Neural crest cell (in vitro differentiated cells): ENCODE measurements at regions not wholly inside any gene's neighbourhood (a gene's known extent, or its start where the extent isn't known, plus 50 kb on each side); places are given as distances from the start of the nearest gene placed in this dataset.

Experiments used
- DNase-seq: peaks from one replicate; pipeline ENCODE4 v3.0.0; 2021; ENCODE audit warnings: low read depth, mixed read lengths, low spot score
- H3K27ac Mint-ChIP-seq: one replicate; pipeline ENCODE4 v1.8.0; 2021; ENCODE audit warnings: mild to moderate bottlenecking, mixed read lengths; ENCODE audit not compliant: unreplicated experiment
- H3K27me3 Mint-ChIP-seq: 2 replicates; pipeline ENCODE4 v1.8.0; 2021; ENCODE audit warnings: low read depth, mild to moderate bottlenecking, mixed read lengths
- H3K36me3 Mint-ChIP-seq: 2 replicates; pipeline ENCODE4 v1.8.0; 2021; ENCODE audit warnings: low read depth, mild to moderate bottlenecking, mixed read lengths
- H3K4me1 Mint-ChIP-seq: 2 replicates; pipeline ENCODE4 v1.8.0; 2021; ENCODE audit warnings: mixed read lengths
- H3K4me3 Mint-ChIP-seq: one replicate; pipeline ENCODE4 v1.8.0; 2021; ENCODE audit warnings: mild to moderate bottlenecking, mixed read lengths
- H3K9me3 Mint-ChIP-seq: 2 replicates; pipeline ENCODE4 v1.8.0; 2021; ENCODE audit warnings: mixed read lengths
- TF ChIP-seq, protein P1 (sequence below): fragments of 200-600 bp; sonication (generic); conservative IDR thresholded peaks from 2 replicates; pipeline ENCODE4 v1.5.0; 2021; ENCODE audit warnings: antibody characterized with exemption, mild to moderate bottlenecking

DNA sequence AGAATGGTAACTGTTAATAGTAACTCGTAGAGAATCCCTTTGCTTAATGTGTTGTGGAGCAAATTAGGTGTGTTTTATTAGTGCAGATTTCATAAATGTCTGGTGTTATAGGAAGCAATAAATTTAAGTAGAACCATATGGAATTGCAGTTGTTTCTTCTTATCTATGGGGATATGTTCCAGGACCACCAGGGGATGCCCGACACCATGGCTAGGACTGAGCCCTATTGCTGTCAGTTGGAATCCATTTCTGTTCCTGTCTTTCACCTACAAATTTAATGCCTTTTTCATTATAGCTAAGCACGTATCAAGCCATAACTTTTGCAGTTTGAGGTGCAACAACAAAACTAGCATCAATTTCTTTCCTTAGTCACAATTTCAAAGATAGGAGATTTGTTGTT is 72.5 kb downstream of the DDIT4L start:
- TF ChIP-seq, protein P1, sequence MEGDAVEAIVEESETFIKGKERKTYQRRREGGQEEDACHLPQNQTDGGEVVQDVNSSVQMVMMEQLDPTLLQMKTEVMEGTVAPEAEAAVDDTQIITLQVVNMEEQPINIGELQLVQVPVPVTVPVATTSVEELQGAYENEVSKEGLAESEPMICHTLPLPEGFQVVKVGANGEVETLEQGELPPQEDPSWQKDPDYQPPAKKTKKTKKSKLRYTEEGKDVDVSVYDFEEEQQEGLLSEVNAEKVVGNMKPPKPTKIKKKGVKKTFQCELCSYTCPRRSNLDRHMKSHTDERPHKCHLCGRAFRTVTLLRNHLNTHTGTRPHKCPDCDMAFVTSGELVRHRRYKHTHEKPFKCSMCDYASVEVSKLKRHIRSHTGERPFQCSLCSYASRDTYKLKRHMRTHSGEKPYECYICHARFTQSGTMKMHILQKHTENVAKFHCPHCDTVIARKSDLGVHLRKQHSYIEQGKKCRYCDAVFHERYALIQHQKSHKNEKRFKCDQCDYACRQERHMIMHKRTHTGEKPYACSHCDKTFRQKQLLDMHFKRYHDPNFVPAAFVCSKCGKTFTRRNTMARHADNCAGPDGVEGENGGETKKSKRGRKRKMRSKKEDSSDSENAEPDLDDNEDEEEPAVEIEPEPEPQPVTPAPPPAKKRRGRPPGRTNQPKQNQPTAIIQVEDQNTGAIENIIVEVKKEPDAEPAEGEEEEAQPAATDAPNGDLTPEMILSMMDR: no peak
- Mint-ChIP-seq H3K4me3 (no peak overlapping the region), H3K36me3 (no peaks in the 10 kb centered on the region), H3K27ac (no peak overlapping the region), H3K27me3 (no peaks in the 10 kb centered on the region), H3K9me3 (peaks cover 4% of the 10 kb centered on the region), H3K4me1 (peaks cover 10% of the 10 kb centered on the region)
- DNase-seq: no peak

GRCh38 chr4:100114909-100115308 is 75.4 kb downstream of the DDIT4L start:
- H3K9me3 Mint-ChIP-seq: peaks cover under 1% of the 10 kb centered on the region
- no peak for DNase-seq
- H3K4me1 Mint-ChIP-seq: peaks cover 10% of the 10 kb centered on the region
- no peak overlapping the region for H3K4me3 Mint-ChIP-seq
- peak overlapping the region; percentile 55 for H3K27ac Mint-ChIP-seq
- no peaks in the 10 kb centered on the region for H3K36me3 Mint-ChIP-seq
- no peaks in the 10 kb centered on the region for H3K27me3 Mint-ChIP-seq
- TF ChIP-seq, protein P1: no peak

- TF ChIP-seq, protein P1: no peak
- Mint-ChIP-seq H3K27ac (no peak overlapping the region), H3K27me3 (no peaks in the 10 kb centered on the region), H3K36me3 (no peaks in the 10 kb centered on the region), H3K4me3 (no peak overlapping the region), H3K4me1 (peaks cover 10% of the 10 kb centered on the region), H3K9me3 (no peaks in the 10 kb centered on the region)
- DNase-seq: no peak
Measured at GRCh38 chr4:100113732-100114131, 76.5 kb downstream of the DDIT4L start.

DNA sequence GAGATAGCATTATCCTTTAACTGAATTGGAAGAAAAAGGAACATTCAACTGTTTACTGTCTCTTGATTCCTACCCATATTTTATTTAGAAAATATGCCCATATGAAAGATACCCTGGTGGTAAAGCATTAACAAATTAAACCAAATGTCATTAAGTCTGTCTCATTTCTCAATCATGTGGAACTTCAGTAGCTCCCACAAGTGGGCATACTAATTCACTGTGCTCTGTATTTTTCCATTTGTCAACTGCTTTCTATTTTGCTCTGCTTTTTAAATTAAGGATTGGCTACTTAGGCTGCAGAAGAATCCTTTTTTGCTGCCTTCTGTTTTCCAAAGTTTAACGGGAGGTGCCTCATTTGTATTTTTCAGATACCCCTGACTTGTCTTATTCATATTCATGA is 77.2 kb downstream of the DDIT4L start:
- no peaks in the 10 kb centered on the region for H3K9me3 Mint-ChIP-seq
- DNase-seq: no peak
- H3K4me3 Mint-ChIP-seq: no peak overlapping the region
- TF ChIP-seq, protein P1: no peak
- H3K4me1 Mint-ChIP-seq: peaks cover 10% of the 10 kb centered on the region
- H3K27me3 Mint-ChIP-seq: no peaks in the 10 kb centered on the region
- H3K27ac Mint-ChIP-seq: no peak overlapping the region
- H3K36me3 Mint-ChIP-seq: no peaks in the 10 kb centered on the region

GRCh38 chr4:100109921-100110320 is 80.3 kb downstream of the DDIT4L start:
- Mint-ChIP-seq H3K27me3 (no peaks in the 10 kb centered on the region), H3K36me3 (no peaks in the 10 kb centered on the region), H3K27ac (no peak overlapping the region), H3K9me3 (no peaks in the 10 kb centered on the region), H3K4me3 (no peak overlapping the region), H3K4me1 (peaks cover 10% of the 10 kb centered on the region)
- DNase-seq: no peak
- TF ChIP-seq, protein P1: no peak

- H3K36me3 Mint-ChIP-seq: no peaks in the 10 kb centered on the region
- H3K4me1 Mint-ChIP-seq: peaks cover 9% of the 10 kb centered on the region
- no peaks in the 10 kb centered on the region for H3K27me3 Mint-ChIP-seq
- TF ChIP-seq, protein P1: no peak
- H3K9me3 Mint-ChIP-seq: no peaks in the 10 kb centered on the region
- H3K27ac Mint-ChIP-seq: no peak overlapping the region
- no peak overlapping the region for H3K4me3 Mint-ChIP-seq
- no peak for DNase-seq
Measured at GRCh38 chr4:100108869-100109268, 81.4 kb downstream of the DDIT4L start.
